NOMO-1 (cell line): ENCODE measurements at regions not wholly inside any gene's neighbourhood (a gene's known extent, or its start where the extent isn't known, plus 50 kb on each side); places are given as distances from the start of the nearest gene placed in this dataset.

Experiments
- DNase-seq, 2 experiments: peaks; one replicate each; lab custom pipeline; 2025; ENCODE audit not compliant: unreplicated experiment in 2 of 2; lab: John Stamatoyannopoulos, UW

DNA sequence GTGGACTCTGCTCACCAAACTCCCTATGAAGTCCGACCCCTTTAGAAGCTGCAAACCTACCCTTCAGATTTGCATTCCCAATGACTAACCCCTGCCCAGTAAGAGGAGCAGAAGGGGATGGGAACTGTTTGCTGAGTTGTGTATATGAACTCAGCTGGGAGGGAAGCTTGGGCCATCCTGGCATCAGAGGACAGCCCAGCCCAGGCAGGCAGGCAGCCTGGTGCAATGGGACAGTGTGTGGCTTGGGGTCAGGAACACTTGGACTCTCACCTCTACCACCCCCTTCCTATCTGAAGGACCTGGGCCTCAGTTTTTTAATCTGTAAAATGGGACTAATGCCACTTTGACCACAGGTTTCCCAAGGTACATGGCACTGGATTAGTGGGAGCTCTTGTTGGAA, 147.4 kb upstream of the GPR26 start:
- no peak for DNase-seq

DNA sequence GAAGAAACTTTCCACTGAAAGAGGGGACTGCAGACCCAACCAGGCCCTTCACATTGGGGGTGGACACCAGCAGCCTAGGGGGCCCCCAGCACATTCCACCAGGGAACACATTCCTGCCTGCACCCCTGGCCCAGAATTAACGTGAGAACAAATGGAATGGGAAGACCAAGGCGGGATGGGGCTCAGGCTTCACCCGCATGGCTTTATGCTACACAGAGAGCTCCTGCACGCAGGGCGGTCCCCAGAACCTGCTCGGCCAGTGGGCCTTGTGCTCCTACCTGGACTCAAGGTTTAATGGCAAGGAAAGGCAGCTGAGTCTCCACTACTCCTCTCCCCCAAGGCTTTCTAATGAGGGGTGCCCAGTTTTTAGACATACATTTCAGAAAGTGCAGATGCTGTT, 146.3 kb upstream of the GPR26 start:
- no peak for DNase-seq

DNA sequence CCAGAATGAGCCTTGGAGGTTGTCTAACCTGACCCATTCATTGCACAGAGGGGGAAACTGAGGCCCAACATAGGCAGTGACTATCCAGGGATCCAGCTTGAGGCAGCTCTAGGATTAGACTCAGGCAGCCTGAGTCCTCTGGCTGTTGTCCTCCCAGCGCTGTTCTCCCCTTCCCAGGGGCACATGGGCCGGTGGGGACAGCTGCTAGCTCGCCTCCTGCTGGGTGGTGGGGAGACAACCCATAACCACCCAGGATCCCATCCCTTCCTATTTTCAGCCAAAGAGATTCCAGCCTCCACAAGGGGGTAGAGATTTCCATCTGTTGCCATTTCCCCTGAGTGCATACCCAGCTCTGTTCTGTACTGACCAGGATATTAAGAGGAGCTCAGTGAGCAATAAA, 145.1 kb upstream of the GPR26 start:
- DNase-seq, result no peak

DNA sequence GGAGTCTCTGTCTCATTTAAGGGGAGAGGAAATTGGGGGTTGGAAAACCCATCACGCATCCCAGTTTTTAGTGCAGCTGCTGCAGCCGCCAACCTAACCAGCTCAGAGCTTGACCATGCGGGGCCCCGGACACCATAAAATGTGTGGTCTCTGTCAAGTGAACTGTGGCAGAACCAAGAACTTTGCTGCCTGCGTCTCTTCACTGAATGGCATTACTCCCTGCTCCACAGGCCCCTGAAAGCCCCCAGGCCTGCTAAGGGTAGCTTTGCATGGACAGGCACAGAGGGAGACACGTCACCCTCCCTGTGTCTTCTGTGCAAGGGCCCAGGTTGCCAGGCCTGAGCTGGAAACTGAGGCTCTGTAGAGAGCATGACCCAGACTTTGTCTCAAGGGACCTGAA, 144.6 kb upstream of the GPR26 start:
- DNase-seq, result no peak

DNA sequence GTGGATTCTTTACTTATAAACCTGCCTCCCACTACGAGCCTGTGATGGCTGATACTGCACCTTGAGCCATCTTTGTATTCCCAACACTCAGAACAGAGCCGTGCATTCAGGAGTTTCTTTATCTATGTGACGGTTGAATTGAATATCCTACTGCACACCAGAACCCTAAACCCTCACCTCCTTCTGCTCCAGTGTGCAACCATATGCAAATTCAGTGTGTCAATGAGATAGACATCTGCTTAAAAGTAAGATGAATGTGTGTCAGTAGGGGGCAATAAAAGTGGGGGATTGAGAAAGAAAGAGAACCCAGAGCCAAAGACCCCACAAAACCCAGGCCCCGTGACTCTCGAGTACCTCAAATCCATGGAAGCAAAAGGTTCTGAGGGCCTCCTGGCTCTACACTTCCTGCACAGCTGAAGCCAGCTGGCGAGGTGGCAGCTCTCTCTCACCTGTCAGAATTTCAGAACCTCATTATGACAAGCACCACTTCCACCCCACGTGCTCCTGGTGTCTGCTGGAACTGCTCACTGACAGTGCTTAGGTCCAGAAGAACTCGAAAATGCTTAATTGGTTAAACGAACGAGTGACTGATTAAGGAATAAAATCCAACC, 143.3 kb upstream of the GPR26 start:
- no peak for DNase-seq

DNA sequence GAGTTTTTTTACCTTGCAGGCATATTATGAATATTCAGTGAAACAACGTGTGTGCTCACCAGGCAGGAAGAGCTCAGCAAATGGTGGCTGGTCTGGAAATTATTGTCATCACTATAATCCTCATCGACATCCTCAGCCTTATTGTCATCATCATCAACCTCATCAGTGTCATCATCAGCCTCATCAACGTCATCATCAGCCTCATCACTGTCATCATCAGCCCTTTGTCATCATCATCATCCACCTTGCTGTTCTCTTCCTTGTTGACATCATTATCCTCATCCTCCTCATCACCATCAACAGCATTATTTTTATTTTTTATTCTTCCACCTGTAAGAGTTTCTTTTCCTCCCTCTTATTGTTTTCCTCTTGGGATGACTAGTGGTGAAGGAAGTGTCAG, 142.3 kb upstream of the GPR26 start:
- no peak for DNase-seq

DNA sequence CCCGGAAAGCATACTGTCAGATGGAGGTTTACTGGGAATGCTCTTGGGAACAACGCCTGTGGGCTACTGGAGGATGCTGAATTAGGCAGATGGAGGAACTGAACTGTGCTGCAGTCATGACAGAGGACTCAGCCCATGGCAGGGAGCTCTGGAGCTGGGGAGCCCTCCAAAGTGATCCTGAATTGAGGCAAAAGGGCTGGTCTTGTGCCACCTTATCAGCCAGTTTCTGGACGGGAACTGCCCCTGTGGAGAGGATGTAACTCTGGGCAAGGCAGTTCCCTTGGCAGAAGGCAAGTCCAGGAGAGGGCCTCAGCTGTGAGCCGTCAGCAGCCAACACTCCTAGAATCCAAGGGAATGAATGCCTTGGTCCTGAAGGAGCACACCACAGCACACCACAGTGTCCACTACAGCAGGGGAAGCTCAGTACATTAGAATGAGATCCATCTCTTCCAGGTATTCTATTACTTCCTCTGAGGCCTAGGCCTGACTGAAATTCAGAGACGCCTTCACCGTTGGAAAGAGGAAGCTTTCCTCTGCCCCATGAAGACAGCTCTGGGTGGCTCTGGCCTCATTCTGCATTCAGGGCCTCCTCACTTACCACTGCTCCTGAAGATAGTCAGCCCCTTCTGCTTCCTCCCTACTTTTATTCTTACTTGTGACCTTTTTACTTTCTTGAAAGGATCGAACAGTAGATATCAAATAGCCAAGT, 139.6 kb upstream of the GPR26 start:
- DNase-seq, result peak; percentile 75 to 80

DNA sequence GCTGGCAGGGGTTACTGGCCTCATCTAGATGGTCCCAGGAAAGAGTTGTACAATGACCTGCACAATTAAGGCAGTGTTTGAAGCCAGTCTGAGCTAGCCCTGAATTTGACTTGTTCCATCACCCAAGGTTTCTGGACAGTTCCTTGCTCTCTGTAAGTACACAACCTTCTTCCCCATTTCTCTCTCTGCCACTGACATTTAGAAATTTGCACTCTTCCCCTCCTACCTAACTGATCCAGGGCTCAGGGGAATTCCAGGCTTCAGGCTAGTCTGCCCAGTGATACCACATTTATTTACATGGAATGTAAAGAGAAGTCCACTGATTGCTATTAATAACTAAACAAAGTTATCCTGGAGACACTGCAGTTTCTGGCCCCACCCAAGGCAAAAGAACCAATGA, 139.0 kb upstream of the GPR26 start:
- DNase-seq, result peak; percentile 22 to 61

DNA sequence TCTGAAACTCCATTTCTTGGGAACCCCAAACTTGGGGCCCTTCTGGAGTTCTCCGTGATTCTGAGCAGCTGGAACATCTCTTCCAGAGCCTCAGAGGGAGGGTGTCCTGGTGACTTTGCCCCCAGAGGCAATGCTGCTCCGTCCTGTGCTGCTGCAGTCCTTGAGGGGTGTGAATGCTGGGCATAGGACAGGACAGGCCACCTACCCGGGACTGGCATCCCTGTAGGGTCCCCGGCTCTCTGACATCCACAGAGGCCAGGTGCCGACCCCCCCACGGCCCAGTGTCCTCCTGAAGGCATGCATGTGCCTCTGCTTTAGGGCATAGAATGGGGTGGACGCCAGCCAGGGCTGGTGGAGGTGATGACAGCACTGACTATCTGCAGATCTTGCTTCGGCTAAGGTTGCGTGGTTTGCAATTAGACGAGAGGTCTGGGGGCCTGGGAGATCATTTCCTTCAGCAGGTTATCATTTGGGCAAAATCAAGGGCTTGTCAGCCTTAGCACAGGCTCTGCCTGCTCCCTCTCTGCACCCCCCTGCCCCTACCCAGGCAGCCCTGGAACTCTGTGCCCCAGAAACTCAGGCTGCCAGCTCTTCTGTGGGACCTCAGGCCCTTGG, 136.9 kb upstream of the GPR26 start:
- no peak for DNase-seq

DNA sequence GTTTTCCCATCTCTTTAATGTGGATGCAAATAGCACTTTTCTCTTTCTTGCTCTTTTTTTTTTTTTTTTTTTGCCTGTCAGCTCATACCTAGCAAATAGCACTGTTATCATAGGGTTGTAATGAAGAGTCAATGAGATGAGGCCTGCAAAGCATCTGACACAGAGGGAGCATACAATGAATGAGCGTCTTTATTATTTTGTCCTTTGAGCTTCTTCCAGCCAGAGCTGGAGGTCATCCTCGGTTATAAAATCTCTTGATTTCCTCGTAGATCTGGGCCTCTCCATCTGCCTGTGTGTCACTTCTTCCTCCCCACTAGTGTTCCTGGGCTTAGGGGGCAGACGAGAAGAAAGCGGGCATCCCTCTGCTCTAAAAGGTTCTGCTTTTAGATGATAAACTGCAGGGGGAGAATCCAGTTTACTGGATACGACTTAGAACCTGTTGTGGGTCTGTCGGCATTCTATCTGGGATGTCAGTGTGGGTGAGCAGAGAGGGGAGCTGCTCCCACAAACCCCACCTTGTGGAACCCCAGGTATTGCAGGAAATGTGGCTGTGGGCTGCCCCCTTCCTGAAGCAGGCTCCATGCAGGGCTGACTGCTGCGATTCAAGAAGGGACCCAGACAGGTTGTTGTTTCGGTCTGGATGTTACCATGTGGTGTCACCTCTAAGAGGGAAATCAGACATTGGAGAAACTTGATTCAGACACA, 135.8 kb upstream of the GPR26 start:
- no peak for DNase-seq

DNA sequence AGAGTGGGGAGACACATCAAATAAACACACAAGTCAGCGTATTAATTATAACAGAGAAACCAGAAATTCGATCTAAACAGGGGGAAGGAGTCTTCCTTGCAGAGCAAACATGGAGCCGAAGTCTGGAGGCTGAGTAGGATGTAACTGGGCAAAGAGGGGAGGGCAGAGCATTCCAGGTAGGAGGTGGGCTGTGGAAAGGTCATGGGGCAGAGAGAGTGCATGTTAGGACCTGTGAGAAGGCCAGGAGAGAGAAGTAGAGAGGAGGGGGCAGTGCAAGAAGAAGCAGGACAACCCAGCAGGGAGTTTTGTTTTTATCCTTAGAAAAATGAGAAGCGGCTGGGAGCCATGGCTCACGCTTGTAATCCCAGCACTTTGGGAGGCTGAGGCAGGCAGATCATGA, 130.8 kb upstream of the GPR26 start:
- DNase-seq, result no peak

DNA sequence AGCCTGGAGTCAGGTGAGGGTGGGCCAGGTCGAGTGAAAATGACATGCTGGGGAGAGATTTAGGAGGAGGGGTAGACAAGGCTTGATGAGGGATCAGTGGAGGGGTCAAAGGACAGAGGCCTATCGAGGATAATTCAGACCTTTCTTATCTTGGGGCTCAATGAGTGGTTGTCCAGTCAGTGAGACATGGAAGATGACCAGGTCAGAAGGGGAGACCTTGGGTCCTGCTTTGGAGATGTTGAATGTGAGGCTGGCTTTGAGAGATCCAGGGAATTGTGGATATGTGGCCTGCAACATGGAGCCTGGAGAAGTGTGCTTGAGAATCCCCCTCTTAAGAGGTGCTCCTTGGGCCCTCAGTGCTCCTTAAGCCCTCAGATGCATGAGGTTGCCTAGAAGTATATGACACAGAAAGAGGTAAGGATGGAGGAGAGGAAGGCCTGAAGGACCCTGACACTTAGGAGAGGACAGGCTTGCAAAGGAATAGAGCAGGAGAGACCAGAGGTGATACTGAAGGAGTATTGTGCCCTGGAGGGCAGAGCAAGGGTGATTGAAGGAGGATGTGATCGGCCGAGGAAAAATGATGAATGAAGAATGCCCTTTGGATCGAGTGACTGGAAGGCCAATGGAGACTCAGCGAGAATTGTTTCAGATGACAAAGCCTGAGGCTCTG, 129.8 kb upstream of the GPR26 start:
- no peak for DNase-seq

DNA sequence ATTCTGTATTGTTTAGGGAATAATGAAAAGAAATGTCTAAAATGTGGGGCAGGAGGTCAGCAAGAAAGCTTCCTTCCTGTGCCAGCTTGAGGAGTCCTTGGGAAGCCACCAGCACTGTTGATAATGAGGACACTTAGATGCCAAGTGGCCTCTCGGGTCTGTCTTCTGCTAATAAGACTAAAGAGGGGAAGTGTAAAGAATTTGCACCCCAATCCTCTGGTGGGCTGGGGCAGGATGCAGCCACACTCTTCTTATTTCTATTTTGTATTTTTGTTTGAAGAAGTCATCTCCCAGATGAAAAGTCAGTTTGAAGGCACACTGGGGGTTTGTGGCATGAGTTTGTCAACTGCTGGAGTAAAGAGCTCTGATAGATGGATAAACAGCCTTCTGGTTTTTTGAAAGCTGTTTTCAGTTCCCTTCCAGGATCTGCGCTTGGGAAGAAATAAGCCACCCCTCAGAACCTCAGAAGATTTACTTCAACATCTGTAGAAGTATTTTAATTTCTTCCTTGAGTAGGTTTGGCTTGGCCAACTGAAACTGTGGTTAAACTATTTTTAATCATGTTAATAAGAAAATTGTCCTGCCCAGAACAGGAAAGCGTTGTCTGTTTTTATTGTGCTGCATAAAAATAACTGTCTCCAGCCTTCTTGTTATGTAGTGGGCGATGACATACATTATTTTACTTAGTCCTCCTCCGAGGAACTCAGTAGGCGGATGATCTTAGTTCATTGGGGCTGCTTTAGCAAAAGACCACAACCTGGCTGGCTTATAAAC, 128.8 kb upstream of the GPR26 start:
- peak; percentile 85 to 92 for DNase-seq

DNA sequence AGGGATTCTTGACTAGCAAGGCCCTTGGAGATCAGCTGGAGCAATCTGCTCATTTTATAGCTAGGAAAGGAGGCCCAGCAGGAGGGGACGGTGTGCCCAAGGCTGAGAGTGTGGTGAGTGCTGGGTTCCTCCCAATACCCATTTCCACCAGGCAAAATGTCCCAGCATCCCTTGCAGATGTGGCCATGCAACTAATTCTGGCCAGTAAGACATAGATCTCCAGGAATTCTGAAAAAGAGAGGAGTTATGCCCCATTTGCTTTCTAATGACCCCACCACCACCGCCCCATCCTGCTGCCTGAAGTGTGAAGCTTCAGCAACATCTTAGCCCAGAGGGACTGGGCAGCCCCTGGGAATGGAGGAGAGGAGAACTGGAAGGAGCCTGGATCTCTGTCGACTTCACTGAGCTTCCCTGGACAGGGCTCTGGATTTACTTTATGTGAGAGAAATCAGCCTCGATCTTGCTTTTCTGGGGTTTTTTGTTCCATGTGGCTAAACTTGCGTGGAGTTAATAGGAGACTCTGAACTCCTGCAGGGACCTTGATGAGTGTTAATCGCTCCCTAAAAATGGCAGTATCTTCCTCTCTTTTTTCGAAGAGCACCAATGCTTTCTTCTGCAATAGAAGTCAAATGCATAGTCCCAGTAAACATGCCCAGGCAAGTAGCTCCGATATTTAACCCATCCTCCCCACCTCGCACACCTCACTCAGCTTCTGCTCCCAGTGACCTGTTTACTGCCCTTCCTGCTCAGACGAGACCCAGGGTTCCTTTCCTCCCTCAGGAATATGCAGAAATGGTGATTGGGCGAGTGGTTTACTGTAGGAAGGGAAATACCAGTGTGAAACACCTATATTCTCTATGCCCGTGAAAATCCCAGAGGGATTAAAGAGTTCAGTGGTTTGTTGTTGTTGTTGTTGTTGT, 127.5 kb upstream of the GPR26 start:
- no peak for DNase-seq

DNA sequence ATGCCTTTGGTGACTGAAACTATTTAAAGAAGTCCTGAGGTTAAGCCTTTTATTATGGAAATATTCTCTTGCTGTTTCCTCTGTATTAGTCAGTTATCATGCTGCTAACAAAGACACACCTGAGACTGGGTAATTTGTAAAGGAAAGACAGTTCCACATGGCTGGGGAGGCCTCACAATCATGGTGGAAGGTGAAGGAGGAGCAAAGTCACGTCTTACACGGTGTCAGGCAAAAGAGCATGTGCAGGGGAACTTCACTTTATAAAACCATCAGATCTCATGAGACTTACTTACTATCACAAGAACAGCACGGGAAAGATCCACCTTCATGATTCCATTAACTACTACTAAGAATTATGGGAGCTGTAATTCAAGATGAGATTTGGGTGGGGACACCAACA, 121.2 kb upstream of the GPR26 start:
- DNase-seq, result no peak

DNA sequence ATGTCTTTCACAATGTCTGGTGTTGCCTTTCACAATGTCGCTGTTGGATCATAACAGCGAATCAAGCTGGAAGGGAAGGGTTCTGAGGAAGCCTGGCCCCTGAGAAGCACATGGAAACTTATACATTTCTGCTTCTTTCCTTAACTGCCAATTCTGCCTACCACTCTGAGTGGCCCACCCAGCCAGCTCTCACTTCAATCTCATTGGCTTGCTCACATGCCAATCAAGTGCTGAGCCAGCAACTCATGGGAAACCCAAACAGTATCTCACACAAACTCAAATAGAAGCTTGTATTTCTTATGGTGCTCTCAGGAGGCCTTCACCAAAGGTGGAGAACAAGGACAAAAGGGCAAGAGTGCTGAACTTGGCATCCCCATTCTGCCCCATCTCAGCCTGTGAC, 117.4 kb upstream of the GPR26 start:
- no peak for DNase-seq

DNA sequence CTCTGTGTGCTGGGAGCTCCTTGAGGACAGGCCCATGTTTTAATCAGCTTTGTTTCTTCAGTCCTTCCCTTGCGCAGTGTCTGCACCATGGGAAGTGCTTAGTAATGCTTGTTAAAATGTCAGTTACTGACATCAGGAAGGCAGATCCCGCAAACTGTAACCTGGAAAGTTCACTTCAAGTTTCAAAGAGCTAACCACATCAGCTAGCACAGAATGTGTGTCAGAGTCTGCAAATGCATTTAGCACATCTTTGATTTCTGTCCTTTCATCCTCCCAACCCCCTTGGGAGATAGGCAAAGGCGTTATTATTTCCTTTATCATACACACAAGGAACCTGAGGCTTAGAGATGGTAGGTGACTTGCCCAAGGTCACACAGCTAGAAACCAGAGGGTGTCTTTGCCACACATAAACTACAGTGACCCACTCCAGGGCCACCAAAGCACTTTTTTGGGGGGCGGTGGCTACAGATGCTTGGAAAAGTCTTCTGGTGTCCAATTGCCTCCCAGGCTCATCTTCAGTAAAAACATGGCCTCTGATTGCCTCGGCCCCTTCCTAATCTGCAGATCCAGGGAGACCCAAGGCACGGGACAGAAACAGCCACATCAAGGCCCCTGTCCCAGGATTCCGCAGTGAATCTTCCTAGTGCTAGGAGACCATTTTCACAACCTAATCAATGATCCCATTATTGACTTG, 116.2 kb upstream of the GPR26 start:
- DNase-seq, result peak in 1 of 2 experiments; percentile 5

DNA sequence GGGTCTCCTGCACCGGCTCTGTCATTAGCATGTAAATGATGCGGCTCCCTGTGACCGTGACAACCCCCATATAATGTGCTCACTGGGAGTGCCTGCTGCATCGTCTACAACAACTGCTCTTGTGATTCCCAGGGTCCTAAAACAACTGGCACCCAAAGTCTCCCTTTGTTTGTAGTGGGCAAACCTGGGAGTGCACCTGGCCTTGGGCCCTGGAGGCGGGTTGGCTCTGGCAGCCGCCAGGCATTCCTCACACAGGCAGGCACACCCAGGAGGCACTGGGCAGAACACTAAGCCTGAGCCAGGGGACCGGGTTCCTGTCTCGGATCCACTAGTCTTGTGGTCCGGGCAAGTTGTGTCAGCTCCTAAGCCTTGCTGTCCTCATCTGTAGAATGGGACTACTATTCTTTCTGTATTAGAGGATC, 115.5 kb upstream of the GPR26 start:
- no peak for DNase-seq

DNA sequence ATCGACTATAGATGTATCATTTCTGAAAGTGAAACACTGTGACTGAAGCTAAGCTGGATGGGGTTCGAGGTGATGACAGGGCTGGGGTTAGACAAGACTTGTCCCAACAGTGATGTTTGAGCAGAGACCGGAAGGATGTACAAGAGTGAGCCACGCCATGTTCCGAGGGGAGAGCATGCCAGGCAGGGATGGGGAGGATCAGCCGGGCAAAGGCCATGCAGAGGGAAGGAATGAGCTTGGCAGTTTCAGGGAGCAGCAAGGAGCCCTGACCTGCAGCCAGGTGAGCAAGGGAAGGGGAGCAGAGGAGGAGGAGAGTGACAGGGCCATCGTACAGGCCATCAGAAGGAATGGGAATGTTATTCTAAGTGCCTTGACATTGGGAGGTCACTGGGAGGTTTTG, 114.9 kb upstream of the GPR26 start:
- DNase-seq, result no peak
